ENCODE measurements at regions not wholly inside any gene's neighbourhood (a gene's known extent, or its start where the extent isn't known, plus 50 kb on each side); places are given as distances from the start of the nearest gene placed in this dataset.

DNA sequence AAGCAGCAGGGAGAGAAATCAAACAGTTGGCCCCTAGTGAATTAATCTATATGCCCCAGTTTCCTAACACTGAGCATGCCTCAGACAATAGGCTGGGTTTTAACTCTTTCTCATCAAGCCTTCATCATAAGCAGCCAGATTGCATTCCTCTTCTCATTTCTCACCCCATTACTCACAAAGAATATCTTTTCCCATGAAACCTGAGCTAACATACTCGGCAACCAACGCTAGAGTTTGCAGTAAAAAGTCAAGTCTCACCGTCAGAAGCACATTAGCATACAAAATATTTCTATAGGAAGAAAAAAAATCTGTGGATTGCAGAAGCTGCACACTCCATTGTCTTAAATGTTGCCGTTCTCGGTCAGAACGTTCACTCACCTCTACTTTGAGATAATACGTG lies 429.9 kb upstream of the ARID1B start:
- DNase-seq = no peak

- no peak for DNase-seq
Observed at GRCh38 chr6:156345700-156346099, 431.5 kb upstream of the ARID1B start.

GRCh38 chr6:156344491-156344890 lies 432.7 kb upstream of the ARID1B start:
- DNase-seq = no peak

- DNase-seq = no peak
Observed at GRCh38 chr6:156337801-156338200, 439.4 kb upstream of the ARID1B start.

- DNase-seq = no peak
Observed at GRCh38 chr6:156336733-156337132, 440.4 kb upstream of the ARID1B start.

DNA sequence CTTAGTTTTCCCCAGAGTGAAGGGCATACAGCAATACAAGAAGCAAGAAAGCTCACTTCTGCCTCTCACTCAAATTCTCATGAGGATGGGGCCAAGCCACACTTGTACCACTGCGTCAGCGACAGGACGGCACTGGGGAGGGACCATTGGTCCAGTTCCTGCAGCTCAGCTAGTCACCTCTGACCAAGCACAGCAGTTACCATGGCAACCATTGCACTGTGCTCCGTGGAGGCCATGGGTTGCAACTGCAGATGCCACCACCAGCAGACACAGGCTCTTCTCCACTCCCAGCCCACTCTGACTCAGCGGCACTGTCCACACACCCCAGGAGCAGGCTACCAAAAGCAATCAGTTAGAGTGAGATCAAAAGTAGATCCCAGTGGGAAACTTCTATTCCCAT lies 441.1 kb upstream of the ARID1B start:
- DNase-seq = no peak

DNA sequence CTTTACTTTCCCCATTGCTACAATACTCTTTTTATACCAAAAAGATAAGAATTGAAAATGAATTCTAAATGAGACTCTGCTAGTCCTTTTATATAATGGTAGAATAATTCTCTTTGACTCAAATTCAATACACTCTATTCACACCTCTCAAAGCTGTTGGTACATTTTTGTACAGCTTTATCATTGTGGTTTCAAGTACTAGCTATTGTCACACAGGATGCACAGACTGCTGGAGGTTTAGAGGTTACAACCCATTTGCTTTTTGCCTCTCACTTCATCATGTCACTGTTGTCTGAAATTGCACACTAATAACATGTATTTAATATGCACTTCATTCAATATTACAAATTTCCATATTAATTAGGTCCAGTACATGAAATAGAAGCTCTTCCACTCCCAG lies 442.2 kb upstream of the ARID1B start:
- DNase-seq = no peak

DNA sequence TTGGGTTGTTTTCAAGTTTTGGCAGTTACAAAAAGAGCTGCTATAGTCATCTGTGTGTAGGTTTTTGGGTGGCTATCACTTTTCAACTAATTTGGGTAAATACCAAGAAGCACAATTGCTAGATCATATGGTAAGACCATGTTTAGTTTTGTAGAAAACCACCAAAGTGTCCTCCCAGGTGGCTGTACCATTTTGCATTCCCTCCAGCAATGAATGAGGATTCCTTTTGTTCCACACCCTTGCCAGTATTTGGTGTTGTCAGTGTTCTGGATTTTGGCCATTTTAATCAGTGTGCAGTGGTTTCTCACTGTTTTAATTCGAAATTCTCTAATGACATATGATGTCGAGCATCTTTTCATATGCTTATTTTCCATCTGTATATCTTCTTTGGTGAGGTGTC lies 457.5 kb upstream of the ARID1B start:
- DNase-seq = no peak

- DNase-seq = no peak
Observed at GRCh38 chr6:156316583-156317125, 460.5 kb upstream of the ARID1B start.

DNA sequence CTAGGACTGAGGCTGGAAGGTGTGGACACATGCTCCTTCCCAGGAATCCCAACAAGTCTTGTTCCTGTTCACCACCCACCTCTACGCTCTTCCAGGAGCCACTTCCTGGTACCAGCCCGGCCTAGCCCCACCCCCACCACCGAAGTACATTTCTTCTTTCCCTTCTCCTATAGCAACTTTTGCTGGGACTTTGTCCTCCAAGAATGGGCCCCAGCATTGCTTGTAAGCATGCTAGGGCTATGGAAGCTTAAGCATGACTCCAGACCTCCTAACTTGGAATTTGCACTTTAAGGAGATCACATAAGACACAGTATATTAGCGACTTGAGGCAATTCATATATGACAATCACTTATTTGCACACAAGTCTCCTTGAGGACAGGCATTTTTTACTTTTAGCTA lies 462.0 kb upstream of the ARID1B start:
- DNase-seq = no peak

DNA sequence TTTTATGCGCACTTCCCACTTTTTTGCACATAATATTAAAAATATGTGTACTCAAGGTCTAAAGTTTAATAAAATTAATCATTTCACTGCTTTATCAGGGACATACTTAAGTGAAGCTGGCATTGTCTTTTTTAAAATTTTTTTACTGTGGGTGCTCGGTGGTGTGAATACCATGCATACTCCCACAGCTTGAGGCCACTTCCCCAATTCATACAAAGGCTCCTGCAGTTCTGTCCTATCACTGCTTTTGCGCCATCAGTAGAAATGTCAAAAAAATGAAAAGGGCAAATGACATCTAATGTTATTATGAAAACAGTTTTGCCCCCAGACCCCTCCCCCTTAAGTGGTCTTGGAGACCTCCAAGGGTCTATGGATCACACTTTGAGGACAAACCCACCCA lies 464.1 kb upstream of the ARID1B start:
- no peak for DNase-seq

GRCh38 chr6:156311291-156311690 lies 465.9 kb upstream of the ARID1B start:
- no peak for DNase-seq

DNA sequence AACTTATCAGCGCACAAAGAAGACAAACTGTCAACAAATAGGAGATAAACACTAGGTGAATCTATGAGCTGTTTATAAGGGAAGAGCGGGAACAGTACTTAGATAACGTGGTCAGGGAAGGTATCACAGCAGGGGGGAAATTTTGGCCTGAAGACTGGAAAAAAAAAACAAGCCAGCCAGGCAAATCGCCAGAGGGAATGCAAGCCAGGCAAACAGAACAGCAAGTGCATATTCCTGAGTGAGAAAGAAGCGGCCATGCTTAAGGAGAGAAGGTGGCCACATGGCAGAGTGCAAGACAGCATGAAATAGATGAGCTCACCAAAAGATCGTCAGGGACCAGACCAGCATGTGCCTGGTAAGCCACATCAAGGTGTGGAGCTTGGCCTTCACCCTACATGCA lies 466.5 kb upstream of the ARID1B start:
- no peak for DNase-seq

DNA sequence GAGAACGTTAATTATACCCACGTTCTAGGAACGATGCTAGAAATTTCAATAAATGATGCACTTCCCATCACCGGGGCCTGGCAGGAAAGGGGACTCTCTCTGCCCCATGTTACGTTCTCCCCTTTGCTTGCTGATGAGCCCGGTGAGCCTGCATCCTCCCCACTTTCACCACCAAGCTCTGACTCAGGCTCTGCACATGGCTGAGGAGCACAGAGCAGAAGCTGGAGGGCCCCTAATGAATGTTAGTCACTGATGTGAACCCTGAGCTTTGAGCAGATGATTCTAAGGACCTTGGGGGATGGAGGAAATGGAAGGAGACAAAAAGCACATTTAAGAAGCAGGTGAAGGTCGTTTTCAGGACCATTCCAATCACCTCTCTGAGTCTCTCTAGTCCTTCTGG lies 468.2 kb upstream of the ARID1B start:
- DNase-seq = no peak

DNA sequence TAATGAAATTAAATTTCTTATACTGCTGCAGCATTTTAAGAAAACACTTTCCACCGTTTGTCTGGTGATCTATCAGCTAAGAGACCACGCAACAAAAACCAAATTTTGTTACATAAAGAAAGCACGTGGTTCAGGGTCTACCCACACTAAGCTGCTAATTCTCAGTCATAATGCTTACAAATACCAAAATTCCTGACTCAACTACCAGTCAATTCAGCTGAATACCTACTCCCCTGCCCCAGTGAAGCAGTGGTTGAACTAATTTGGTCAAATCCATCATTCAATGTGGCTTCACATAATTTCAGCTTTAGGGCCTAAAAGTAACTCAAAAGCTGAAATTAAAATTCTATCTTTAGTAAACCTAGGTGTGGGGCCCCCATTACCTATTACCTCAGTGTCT lies 468.6 kb upstream of the ARID1B start:
- no peak for DNase-seq

- DNase-seq = no peak
Observed at GRCh38 chr6:156306531-156306930, 470.6 kb upstream of the ARID1B start.

- no peak for DNase-seq
Observed at GRCh38 chr6:156283091-156283490, 494.1 kb upstream of the ARID1B start.

- DNase-seq = no peak
Observed at GRCh38 chr6:156282087-156282486, 495.1 kb upstream of the ARID1B start.

DNA sequence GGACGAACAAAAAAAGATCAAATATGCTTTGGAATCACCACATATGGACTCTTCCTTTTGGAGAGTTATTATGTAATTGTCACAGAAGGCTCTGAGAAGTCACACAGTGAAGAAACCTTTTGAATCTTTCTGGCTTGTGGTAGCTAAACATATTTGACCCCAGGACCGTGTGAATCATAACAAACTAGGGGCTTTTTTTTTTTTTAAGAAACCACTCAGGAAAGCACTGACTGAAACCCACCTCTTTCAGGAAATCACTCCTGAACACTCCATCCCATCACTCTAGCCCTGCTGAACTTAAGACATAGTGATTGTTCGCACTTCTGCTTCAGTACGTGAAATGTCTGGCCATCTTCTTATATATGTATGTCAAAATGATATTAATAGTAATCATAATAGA lies 495.9 kb upstream of the ARID1B start:
- DNase-seq = no peak

DNA sequence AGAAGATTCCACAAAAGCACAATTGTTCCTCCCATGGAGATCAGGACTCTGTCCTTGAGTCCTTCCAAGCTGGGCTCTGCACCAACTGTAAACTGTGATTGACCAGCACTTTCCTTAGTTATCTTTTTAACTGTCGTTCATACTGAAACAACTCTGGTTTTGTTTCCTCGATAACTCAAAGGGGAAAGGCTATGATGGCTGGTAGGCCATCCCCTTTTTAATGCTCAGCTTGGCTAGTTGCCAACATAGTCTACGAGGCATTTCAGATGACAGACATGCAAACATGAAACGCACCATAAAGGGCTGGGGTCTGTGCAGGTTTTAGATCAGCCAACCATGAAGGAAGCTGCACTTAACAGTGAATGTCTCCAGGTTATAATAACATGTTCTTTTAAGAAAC lies 497.1 kb upstream of the ARID1B start:
- DNase-seq = no peak

GRCh38 chr6:156279261-156279969 lies 497.8 kb upstream of the ARID1B start:
- no peak for DNase-seq

DNA sequence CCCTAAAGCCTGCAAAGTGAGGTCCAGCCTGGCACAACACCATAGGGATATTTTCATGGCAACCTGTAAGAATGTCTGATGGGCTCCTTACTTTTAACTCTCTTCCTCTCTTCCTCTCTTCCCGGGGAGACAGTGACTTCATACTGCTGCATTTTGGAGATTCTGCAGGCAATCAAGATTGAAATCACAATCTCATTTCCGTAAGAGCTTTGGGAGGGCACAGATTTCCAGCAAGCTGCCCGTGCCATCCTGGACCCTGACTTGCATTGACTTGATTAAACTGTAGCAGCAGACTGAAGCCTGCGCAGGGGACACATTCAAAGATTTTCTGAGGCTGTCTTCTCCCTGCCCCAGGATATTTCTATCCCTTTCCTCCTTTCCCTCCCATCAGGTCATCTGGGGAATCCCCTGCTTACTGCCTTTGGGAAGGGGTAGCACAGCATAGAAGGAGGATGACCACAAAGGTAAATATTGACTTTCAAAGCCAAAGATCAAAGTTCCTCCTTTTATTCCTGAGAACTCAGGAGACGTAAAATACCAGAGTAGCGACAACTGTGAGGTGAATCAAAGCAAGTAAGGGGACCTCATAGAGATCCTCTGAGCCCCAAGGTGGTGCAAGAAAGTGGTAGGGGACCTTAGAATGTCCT lies 504.0 kb upstream of the ARID1B start:
- no peak for DNase-seq

DNA sequence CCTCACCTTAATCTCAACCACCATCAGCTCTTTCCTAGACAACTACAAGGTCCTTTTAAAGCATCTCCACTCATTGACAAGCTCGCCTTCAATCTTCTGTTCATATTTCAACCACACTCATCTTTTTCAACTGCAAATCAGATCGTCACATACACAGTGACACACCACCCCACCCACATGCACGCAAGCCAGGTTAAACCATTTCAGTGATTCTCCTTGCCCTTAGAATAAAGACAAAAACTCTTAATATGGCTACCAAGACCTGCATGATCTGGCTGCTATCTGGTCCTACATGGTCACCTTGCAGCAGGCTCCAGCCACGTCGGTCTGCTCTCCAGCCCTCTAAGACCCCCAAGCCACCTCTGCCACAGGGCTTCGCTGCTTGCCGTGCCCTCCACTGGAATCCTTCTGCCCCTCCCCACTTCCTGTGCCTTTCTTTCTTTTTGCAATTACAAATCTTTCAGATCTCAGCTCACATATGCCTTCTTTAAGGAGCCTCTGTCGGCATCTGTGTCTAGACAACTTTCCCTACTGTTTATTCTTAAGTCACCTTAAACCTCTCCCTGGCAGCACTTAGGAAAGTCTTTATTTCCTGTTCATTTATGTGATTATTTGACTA lies 507.3 kb upstream of the ARID1B start:
- no peak for DNase-seq

GRCh38 chr6:156268849-156269248 lies 508.3 kb upstream of the ARID1B start:
- no peak for DNase-seq
